Eye (tissue), 1 donor: ENCODE measurements at regions not wholly inside any gene's neighbourhood (a gene's known extent, or its start where the extent isn't known, plus 50 kb on each side); places are given as distances from the start of the nearest gene placed in this dataset.
A peak's percentile ranks its signal among the peaks of the same experiment; 100 is the strongest.

Source experiments
- DNase-seq: peaks from one replicate; pipeline ENCODE4 v3.0.0-alpha.2; 2015

DNA sequence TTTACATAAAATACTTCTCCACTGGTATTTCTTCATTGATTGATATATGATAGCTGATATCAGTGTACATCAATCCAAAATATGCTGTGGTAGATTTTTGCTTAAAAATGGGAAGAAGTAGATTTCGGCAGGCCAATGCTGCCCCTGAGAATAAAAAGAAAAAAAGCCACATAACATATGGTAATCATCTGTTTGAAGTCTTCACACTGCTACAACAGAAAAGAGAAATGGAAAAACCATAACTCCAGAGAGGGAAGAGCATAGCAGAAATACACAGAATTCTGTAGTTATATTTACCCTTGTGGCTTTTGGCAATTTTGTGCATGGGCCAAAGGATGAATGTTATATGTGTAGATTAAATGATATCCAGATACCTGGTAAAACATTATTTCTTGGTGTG lies 143.1 kb upstream of the KCNMB2 start:
- no peak for DNase-seq

DNA sequence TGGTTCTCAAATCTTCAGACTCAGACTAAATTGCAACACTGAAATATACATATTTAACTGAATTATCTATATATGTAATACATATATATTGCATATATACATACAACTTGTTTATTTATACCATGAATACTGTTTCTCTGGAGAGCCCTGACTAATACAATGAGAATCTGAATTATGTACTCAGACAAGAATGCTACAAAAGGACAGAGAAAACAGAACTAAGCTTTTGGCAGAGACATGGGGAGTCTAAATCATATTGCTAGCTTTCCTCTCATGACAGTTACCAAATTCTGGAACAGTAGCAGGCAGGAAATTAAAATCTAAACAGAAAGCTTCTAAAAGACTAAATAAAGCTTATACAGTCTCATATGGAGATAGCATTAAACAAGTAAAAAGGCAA lies 142.4 kb upstream of the KCNMB2 start:
- peak; percentile 7 for DNase-seq

DNA sequence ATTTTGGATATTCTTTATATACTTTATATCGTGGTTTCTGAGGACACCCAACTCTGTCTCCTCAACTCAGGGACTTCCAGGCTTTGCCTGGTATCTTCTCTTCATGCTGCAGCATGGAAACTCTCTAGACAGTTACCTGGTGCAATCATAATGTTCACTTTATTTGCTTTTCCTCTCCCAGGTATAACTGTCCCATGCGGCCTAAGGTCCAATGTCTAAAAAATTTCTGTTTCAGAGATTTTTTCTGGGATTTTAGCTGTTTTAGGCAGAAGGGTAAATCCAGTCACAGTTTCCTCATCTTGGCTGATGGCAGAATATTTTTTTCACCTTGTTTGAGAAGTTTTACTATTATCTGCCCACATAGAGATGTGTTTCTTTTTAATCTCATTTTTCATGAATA lies 139.9 kb upstream of the KCNMB2 start:
- DNase-seq, result no peak

DNA sequence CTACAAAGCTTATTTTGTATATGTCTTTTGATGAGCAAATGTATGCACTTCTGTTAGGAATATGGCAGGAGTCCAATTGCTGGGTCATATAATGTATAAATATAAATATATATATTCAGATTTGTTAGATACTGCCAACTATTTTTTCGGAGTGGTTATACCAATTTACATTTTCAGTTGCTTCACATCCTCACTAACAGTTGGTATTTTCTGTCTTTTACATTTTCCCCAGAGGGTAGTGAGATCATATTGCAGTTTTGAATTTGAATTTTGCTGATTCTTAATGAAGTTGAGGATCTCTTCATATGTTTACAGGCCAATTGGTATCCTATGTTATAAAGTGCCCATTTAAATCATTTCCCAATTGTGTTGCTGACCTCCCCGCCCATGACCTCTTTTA lies 139.0 kb upstream of the KCNMB2 start:
- no peak for DNase-seq

DNA sequence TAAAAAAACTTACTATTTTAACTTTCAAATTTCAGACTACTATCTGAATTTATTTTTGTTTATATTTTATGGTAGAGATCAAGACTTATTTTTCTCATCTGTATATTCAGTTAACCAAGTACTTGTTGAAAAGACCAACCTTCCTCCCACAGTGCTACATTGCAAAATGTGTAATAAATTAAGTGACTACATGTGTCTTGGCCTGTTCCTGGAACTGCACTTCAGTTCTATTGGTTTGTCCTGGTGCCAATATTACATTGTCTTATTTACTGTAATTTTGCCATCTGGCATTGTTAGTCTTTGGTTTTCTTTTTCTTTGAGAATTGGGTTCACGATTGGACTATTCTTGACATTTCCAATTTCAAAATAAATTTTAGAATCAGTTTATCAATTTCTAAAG lies 138.4 kb upstream of the KCNMB2 start:
- DNase-seq, result no peak

DNA sequence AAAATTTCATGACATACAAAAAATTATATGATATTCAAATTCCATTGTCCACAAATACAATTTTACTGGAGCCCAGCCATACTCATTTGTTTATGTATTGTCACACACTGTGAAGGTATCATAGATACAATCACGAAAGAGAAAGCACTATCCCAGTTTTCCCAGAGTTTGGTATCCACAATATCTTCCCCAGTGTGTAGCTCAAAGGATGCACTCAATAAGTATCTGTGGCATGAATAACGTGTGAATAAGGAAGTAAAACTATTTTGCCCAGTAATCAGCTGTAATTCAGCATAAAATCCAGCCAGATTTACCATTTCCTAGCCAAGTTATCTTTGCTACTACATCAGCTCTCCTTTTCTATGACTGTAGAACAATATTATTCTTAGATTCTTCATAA lies 131.3 kb upstream of the KCNMB2 start:
- DNase-seq, result no peak

DNA sequence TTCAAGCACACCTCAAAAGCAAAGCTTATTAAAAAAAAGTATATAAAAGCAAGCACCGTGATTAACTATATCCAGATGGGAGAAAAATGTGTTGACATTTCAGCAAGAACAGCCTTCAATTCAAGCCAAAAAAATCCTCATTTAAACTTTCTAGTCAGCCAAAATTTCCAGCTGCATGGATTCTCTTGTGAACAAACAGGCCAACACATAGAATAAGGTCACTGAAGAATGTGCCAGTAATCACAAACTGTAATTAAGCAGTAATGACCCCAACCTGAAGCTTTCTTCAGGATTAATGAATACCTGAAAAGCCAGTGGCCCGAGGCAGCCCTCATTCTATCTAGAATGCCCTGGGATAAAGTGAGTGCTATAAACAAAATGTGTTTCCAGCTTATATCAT lies 130.7 kb upstream of the KCNMB2 start:
- DNase-seq, result peak; percentile 69

DNA sequence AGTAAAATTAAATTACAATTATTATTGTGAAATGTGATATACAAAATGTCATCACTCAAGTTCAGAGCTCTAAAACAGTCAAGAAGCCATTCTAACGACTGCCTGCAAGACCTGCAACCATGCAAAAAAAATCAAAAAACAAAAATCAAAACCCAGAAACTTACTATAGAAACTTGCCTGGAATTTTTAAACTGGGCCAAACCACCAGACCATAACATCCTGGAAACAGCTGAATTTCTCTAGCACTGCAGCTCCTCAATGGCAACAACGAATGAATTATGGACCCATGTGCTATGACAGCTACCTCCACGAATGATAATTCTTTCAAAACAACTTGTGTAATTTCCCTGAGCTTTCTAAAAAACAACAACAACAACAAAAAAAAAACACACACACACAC lies 130.0 kb upstream of the KCNMB2 start:
- peak; percentile 70 for DNase-seq

DNA sequence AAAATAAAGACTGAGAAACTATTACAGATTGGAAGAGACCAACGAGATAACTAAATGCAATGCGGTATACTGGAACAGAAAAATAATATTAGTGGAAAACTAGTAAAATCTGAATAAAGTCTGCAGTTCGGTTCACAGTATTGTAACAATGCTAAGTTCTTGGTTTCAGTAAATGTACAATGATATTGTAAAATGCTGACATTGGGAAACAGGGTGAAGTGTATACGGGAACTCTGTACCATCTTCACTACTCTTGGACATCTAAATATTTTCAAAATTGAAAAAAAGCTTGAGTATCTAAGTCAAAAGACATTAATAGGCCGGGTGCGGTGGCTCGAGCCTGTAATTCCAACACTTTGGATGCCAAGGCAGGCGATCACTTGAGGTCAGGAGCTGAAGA lies 120.9 kb upstream of the KCNMB2 start:
- DNase-seq, result no peak

DNA sequence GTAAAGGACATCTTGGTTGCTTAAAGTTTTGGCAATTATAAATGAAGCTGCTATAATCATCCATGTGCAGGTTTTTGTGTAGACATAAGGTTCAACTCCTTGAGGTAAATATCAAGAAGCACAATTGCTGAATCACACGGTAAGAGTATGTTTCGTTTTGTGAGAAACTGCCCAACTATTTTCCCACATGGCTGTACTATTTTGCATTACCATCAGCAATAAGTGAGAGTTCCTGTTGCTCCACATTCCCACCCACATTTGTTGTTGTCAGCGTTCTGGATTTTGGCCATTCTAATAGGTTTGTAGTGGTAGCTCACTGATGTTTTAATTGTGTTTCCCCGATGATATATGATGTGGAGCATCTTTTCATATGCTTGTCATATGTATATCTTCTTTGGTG lies 118.5 kb upstream of the KCNMB2 start:
- no peak for DNase-seq

DNA sequence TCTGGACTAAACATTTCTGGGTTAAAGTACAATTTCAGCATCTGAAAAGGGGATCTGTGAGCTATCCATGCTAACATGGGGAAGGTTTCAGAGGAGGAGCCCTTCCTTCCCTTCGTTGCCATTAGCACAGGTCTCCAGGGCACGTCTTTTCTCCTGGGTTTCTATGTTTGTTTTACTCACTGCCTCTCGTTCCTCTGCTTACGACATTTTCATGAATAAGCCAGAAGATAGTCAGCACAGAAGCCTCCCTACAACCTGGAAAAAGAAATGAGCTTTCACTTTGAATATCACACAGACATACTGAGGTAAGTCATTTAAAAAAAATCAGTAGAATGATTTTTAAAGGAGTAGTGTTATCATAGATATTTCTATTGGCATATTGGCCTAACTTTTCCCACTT lies 117.2 kb upstream of the KCNMB2 start:
- DNase-seq, result peak; percentile 38

DNA sequence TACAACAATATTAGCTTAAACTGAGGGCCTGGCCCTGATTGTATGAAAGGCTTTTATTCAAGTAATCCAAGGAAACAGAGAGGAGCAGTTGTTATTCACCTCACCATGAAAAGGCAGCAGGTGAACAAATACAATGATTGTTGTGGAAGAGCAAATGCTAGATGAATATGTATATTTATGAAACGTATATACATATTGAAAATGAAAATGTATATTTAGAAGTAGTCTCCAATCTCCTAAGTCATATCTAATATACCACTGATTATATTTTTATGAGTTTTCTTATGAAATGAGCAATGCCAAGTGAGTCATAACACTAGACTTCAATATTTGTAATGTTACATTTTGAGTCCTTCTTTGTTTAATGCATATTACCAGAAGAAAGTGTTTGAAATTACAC lies 116.2 kb upstream of the KCNMB2 start:
- no peak for DNase-seq

DNA sequence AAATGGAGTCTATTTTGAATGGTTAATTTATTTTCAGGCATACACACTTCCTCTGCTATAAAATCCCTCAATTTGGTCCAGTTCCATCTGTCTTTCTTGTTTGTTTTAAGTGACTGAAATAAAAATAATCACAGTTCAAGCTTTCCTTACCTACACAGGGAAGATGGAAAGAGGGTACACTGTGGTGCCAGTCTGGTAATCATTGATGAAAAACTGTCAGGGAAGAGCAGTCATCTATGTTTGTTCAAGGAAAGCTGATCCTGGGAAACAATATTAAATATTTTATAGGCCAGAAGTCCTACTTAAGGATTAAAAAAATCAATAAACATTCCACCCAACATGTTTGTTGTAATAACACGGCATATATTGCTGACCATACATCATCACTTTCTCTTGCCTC lies 115.2 kb upstream of the KCNMB2 start:
- DNase-seq, result no peak

DNA sequence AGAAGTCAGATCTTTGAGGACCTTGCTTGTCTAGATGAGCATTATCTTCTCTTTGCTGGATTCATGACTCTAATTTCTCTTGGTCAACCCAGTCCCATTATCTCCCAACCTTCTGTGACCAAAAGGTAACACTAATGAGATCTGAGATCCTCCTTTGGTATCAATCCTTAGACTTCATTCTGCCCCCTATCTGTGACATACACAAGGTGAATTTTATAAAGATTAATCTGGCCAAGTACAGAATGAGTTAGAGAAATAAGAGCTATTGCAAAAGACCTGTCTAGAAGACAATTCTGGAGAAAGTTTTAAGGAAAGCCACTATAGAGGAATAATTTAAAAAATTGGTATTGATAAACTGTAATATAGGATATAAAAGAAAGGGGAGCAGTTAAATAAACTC lies 113.8 kb upstream of the KCNMB2 start:
- DNase-seq, result no peak

DNA sequence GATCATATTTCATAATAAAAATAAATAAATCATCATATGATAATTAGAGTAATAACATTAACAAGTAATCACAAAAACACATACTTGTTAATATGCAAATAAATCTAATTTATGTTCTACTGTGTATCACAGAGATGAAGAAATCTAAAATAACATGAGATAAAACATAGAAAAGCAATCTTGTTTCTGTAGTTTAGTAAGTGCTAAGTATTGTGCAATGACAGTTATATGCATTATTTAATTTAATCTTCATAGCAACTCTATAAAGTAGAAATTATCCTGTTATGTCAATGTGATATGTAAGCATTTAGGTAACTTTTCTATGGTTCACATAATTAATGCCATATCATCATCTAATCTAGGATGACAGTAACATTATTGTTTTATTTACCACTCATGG lies 108.2 kb upstream of the KCNMB2 start:
- no peak for DNase-seq

DNA sequence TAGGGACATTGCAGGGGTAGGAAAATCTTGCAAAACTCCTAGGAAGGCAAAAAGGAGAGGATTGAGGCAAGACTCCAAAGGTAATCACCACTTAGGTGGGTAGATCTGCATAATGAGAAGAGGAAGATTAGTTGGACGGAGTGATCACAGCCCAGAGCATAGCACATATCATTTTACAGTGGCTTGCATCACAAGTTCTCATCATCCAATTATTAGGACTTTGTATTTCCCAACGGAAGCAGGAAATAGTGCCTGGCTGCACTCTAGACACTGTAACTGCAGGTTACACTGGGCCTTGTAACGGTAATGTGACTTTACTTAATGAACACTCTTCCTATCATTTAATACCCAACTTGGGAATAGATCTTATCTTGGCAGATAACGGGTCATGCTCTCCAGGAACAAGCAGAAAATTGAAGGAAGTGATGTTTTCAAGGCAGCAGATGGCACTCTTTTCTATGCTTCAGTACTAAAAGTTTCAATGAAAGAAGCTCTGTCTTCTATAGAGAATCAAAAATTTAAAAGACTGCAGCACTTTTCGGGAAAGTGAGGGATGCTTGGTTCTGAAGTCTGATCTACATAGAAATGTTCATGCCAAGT lies 101.9 kb upstream of the KCNMB2 start:
- DNase-seq, result no peak

DNA sequence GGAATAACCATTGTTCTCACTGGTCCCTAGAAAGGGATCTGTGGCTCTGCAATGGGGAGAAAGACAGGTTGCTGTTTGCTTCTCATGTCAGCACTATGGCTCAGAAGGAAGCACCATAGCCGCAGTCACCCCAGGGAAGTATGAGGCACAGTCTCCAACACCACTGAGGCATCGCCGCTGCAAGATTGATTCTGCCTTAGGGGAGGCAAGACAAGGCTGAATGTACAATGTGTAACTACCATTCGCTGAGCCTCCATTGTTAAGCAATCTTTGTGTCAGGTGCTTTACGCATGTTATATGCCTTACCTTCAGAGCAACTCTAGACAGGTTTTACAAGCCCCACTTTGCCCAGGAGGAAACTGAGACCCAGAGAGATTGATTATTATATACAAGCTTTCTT lies 100.7 kb upstream of the KCNMB2 start:
- DNase-seq, result no peak

DNA sequence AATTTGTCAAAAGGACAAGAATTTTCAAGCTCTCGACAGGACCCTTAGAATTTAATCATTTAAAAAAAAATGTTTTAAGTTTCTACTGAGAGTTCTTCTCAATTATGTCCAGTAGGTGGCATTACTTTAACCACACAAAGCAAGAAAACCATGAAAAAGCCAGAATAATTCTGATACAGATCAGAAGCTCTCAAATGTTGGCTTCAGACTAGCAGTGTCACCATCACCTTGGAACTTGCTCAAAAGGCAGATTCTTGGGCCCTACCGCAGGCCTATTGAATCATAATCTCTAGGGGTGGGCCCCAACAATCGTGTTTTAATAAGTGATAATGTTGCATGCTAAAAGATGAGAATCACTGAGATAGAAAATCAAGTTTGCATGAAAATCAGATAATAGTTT lies 99.5 kb upstream of the KCNMB2 start:
- peak; percentile 64 for DNase-seq

DNA sequence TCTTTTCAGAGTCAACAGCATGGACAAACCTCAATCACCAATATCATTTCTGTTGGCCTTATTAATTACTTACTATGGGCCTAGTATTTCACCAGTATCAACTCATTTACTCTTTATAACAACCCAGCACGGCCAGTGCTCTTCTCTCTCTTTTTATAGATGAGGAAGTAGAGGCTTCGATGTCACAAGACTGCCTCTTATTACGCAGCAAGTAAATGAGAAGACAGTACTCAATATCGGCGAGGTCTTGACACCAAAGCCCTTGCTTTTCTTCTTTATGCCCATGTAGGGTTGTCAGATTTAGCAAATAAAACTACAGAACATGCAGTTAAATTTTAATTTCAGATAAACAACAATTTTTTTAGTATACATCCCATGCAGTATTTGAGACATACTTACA lies 99.0 kb upstream of the KCNMB2 start:
- DNase-seq, result no peak

DNA sequence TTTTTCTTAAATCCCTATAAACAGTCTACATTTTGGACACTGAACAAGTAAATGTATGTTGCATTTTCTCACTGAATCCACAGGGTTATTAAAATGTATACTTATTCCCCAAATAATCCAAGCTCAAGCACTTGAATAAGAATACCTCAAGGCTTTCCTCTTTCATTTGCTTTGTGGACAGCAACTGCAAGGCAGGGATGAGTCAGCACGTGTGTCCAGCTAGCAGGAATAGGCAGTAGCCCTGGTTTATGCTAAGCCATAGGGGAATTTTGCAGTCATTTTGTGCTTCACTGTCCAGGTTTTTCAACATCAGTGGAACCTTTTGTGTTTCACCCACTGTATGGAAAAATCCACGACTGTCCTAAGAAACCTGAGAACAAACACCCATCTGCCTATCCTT lies 96.7 kb upstream of the KCNMB2 start:
- no peak for DNase-seq

DNA sequence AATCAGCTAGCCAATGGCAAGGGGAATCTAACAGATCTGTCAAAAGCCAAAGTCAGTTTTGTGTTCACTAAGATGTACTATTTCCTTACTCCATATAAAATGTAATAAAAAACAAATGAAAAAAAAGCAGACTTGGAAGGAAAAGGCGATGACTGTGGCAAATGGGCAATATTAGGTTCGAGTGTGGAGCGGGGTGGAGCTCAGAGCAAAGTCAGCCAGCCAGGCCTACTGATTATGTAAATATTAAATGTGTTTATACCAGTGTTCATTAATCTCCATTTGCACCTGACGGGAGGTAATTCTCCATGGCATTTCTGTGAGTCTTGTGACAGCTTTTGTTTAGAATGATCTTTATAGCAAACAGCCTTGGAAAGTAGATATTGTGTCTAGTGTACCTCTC lies 96.2 kb upstream of the KCNMB2 start:
- no peak for DNase-seq

DNA sequence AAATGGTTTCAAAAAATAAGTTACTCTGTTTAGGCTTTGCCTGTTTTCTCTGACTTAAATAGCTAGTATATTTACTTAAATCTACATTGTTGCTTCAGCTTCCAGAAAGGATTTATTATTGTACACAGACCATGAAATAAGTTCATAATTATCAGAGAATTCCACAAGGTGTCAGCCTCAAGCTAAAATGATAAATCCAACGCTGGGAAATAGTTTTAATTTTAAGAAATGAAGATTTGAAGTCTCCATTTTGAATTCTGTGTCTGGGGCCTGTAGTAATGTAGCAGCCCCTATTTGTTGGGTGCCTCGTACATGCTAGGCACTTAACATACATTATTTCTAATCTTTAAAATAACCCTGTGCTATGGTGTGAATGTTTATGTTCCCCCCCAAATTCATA lies 92.6 kb upstream of the KCNMB2 start:
- no peak for DNase-seq

DNA sequence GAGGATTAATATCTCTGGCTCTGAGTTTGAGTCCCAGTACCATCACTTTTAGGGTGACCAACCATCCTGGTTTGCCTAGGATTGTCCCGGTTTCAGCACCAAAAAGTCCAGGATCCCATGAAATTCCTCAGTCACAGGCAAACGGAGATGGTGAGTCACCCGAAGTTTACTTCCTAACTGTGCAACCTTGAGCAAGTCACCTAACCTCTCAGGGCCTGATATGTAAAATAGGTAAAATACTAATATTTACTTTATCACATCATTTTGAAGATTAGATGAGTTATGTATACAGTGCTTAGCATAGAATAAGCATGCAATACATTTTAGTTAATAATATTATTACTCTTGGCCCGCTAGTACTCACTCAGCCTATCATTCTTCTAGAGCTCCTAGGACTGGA lies 91.1 kb upstream of the KCNMB2 start:
- no peak for DNase-seq

DNA sequence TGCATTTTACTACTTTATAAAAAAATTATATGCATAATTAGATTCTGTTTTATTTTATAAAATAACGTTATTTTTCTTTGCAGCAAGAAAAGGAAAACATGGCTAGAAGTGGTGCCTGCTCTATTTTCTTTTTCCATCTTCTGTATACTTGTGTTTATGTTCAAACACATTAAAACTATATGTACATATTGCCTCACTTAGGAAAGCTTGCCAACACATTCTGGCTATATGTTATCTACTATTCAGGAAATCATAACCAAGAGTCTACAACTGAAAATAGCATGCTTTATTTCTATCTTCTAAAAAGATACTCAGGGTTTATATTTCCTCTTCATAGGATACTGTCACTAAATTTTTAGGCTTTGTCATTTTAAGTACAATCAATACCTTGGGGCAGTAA lies 90.2 kb upstream of the KCNMB2 start:
- DNase-seq, result no peak

DNA sequence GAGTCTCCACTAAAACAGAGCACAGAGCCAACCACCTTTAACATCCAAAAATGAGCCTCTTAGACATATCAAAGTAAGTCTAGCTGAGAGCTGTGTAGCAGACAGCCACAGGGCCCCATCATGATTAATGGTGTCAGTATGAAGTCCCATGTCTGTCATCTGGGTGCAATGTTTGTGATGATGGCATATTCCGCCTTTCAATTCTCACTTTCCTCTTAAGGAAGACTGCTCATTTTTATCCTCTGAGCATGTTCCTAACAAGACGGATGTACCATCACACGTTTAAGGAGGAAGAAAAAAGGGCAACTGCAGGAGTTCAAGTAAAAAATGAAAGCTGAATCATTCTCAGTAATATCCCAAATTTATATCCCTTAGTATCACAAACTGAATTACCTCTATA lies 85.8 kb upstream of the KCNMB2 start:
- DNase-seq, result no peak

DNA sequence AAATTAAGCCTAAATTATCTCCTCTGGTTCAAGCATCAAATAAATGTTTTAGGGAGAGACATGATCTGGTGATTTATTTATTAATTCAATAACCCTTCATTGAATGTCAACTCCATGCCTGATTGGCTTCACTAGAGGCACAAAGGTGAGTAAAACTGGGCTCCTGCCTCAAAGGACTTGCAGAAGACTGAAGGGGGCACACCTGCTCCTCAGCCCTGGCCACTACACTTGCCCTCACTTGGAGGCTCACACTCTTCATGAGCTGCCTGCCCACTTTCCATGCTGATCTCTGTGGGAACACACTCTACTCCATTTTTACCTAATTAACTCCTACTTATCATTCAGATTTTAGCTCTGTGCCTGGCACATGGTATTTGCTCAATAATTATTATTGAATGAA lies 84.4 kb upstream of the KCNMB2 start:
- no peak for DNase-seq
